DND-41 (cell line): ENCODE measurements at regions not wholly inside any gene's neighbourhood (a gene's known extent, or its start where the extent isn't known, plus 50 kb on each side); places are given as distances from the start of the nearest gene placed in this dataset.

Experiments used
- CTCF ChIP-seq: IDR thresholded peaks from 2 replicates; pipeline ENCODE4 v1.5.1; 2012; ENCODE audit warnings: borderline replicate concordance, low read length, moderate library complexity, mild to moderate bottlenecking; ENCODE audit not compliant: poor library complexity, severe bottlenecking; ENCODE audit errors: extremely low read depth
- EZH2 ChIP-seq: IDR thresholded peaks from 3 replicates; pipeline ENCODE4 v1.6.1; 2012; ENCODE audit warnings: borderline replicate concordance, low read depth, mild to moderate bottlenecking, moderate library complexity, low read length, inconsistent platforms; ENCODE audit not compliant: severe bottlenecking

- TF ChIP-seq CTCF = no peak
- no peak for TF ChIP-seq EZH2
Measured at GRCh38 chr5:131079232-131079631, 85.8 kb downstream of the HINT1 start.
